NCI-H2196 treated with DMSO at 0.1 percent for 48 hours (cell line): ENCODE measurements at regions not wholly inside any gene's neighbourhood (a gene's known extent, or its start where the extent isn't known, plus 50 kb on each side); places are given as distances from the start of the nearest gene placed in this dataset.

Source experiments
- DNase-seq: peaks from one replicate; lab custom pipeline; 2025; ENCODE audit not compliant: unreplicated experiment; lab: John Stamatoyannopoulos, UW

DNA sequence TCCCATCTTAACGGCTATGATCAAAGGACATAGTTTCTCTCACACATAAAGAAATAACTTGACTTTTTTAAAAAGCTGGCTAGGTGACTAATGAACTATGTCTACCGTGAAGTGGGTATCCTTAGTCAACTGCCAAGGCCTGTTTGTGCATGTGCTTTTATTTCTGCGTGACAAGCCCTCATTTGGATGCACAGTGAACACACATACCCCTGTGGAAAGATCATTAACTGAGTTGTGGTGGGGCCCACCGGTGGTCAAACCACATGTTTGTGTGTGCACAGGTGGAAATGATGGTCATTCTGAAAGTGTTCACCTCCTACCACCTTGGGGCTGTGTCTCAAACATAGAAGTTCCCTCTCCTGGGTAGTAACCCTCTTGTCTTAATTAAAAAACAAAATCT is 256.1 kb upstream of the SALL1 start:
- DNase-seq: no peak

DNA sequence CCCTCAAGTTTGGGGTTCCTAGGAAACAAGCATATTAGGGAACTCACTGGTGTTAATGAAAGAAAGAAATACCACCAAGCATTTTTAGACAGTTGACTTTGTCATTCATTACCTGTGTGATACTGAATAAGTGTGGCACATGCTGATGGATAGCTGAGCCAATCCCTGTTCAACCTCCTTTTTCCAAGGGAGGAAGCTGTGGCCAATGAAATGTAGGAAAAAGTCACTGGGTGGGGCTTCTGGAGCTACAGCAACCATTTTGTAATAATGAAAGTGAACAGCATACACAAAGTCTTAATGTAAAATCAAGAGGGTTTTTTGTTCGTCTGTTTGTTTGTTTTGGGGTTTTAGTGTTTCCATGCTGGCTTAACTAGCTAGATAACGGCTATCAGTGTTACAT is 254.3 kb upstream of the SALL1 start:
- DNase-seq: no peak

DNA sequence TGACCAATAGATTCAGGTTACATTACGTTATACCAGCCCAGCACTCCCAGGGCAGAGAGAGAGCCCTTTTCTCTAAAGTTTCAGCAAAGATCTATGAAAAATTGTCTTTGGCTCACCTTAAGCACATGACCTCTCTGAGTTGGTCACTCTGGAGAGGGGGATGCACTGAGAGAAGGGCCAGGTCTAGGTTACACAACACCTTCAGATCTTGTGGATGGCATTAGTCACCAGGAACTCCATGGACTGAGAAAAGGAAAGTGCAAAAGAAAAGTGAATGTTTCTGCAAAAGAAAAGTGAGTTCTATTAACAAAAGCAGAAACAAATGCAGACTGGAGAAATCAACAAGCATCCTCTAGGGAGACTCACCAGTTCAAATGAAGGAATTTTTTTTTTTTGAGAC is 253.3 kb upstream of the SALL1 start:
- no peak for DNase-seq

DNA sequence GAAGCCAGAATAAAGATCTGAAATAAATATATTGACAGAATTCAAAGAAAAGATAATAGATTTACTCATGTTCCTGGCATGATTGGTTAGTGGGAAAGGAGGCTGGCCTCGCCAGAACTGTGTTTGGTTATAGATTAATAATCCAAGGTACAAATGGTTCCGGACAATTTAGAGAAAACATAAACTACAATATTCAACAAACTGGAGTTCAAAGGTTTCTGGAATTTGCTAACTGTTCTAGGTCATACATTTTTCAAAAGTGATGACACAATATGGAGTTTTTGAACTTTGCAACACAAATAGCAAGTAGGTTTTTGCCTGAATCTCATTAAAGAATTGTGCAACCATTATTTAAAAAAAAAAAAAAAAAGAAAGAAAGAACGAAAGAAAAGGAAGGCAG is 251.7 kb upstream of the SALL1 start:
- no peak for DNase-seq

DNA sequence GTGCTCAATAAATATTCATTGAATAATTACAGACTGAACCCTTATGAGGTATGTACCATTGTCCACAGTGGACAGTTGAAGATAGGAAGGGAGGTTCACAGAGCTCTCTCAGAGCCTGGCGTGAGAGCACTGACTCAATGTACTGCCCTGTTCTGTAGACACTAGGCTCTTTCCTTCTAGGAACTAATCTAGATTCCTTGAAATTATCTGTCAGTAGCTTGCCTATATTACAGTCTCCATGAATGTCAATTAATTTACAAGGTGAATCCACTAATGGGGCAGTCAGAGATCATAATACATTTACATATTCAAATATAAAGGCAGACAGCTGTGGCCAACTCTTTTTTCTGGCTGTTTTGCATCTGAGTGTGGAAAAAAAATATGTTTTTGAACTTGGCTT is 251.2 kb upstream of the SALL1 start:
- DNase-seq: no peak

DNA sequence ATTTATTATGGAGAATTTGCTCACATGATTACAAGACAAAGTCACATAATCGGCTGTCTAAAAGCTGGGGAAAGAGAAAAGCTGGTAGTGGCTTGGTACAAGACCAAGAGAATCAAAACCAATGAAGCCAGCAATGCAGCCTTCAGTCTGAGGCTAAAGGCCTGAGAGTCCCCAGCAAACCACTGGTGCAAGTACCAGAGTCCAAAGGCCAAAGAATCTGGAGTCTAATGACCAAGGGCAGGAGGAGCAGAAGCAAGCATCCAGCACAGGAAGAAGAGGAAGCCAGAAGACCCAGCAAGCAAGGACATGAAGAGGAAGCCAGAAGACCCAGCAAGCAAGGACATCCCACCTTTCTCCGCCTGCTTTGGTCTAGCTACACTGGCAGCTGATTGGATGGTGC is 250.6 kb upstream of the SALL1 start:
- no peak for DNase-seq

DNA sequence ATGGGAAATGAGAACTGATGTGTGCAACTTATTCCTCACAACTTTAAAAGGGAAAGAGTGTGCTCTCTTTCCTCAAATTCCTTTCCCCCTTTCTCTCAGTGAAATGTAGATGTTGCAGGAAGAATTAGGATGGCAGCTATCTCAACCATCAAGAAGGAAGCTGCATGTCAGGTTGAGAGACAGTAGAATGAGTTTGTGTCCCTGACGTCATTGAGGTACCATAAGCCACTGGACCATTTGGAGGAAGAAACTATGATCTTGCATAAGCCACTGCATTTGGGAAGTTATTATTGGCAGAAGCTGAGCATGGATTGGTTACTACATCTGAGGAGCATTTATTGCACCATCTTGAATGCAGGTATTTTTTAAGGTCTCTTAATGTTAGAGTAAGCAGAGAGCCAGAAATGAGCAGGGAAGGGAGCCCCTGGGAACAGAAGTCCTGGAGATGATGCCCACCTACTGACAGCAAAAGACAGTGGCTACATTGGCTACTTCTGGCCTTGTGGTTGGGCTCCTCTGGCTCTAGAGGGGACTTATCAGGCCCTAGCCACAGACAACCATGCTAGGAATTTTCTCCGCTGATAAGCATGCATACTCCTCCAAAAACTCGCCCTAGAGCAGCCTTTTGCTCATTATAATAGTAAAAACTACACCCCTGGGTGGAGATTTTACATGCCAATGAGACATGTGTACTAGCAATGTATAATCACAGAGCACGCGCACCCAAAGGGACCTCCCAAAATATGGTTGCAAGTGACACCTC is 249.0 kb upstream of the SALL1 start:
- no peak for DNase-seq

DNA sequence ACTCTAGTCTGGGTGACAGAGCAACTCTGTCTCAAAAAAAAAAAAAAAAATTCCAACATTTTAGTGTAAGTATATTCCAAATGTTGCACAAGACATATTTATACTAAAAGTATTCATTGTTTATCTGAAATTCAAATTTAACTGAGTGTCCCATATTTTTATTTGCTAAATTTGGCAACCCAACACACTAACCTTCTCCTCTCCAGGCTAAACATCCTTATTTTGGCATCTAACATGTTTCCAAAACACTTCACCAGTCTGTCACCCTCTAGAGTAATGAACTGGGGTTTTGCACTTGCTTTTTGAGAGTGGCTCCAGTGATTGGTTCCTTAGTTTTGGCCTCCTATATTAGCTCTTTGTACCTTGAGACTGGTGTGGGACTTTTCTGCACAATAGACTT is 243.4 kb upstream of the SALL1 start:
- DNase-seq: no peak

DNA sequence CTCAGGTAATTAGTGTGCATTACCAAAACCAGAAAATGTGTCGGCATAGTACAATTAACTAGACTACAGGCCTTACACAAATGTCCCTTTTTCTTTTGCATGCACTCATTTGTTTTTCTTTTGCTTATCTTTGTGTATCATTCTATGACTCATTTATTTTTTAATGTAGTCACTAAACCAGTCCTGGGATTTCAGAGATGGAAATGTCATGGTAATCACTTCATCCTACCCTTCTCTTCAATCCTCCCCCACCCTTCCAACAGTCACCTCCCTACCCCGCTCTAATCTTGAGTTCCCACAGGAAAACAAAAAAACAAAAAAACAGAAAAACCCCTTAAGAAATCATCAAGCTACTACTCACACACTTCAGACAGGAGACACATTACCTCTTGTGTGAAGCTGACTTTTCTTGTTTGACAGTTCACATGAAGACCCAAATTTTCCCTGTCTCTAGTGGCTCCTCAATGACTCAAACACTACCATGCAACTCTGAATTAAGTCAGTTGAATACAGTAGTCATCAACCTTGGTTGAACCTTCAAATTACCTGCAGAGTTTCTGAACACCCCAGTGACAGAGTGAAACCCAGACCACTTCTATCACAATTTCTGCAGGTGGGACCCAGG is 242.4 kb upstream of the SALL1 start:
- DNase-seq: no peak

DNA sequence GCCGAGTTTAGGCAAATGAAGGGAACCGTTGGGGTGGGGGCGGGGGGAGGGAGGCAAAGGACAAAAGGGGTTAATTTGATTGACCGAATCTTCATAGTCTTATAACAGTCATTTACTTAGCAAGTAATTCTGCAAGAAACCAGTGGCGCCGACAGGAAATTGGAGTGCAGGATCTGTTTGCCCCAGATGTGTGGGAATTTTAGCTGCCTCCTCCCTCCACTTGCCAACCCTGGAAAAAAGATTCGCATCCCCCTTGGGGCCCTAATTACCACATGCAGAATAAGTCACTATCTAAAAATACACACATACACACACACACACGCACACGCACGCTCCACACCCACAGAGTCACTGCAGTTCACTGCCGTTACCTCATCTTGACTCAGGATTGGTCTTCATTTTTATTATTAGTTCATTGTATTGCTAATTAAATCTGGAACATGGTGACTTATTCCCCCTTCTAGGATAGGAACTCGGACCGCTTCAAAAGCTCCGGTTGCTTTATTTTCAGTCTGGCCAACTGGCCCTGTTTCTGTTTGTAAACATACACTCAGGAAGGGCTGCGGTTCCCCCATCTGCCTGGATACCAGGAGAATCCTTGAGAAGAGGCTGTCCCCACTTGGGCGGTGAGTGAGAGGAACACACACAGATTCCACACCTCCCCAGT is 241.6 kb upstream of the SALL1 start:
- DNase-seq: no peak

DNA sequence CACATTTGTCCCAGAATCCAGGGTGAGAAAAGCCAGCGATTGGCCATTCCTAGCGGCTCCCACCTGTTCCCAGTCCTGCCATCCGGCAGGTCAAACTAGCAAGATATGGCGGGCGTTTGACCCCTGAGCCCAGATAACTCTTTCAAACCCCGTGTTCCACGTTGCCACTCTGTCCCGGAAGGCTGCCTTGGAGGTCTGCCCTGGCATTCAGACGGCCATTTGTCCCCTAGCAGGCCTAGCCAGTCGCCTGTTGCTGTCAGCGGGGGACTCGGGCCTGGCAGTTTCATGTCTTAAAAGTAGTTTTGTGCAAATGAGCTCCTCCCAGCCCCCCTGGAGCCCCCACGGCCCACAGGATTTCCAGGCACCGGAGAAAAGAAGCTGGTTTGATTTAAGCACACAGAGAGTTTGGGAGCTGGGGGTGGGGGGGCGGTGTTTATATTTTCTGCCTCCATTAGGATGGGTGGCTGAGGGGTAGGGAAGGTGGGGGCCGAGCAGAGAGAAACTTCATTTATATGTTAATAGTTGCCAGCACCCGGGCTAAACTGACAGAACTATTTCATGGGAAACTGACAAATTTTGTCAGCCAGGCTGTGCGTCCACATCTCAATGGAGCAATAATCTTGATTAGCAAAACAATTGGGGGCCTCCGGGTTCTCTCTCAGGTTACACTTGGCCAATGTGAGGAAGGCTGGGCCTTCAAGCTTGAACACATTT is 240.9 kb upstream of the SALL1 start:
- DNase-seq: no peak

DNA sequence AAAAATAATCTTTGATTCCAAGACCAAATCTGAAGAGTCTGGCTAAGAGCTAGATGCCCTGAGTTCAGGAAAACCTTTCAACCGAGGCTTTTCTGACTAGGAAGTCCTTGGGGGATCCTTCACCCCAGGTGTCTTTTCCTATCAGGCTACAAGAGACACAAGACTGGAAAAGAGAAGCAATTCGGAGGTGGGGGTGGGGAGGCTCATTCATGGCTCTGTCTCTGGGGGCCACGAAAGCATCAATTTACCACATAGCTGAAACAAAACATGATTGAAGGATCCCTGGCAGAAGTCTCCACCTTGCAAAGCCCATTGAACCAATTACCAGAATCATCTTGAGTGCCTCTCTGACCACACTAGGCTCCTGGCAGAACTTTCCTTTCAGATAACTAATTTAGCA is 239.8 kb upstream of the SALL1 start:
- no peak for DNase-seq

DNA sequence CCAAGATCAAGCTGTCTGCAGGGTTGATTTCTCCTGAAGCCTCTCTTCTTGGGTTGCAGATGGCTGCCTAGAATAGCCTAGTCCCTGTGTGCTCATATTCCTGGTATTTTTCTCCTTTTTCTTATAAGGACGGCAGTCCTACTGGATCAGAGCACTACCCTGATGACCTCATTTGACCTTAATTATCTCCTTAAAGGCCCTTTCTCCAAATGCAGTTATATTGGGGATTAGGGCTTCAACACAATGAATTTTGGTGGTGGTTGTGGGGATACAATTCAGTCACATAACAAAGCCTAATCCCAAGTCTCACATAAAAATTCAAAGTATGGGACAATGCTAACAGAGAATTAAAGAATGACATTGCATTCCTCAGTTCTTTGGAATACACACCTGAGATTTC is 238.8 kb upstream of the SALL1 start:
- no peak for DNase-seq

DNA sequence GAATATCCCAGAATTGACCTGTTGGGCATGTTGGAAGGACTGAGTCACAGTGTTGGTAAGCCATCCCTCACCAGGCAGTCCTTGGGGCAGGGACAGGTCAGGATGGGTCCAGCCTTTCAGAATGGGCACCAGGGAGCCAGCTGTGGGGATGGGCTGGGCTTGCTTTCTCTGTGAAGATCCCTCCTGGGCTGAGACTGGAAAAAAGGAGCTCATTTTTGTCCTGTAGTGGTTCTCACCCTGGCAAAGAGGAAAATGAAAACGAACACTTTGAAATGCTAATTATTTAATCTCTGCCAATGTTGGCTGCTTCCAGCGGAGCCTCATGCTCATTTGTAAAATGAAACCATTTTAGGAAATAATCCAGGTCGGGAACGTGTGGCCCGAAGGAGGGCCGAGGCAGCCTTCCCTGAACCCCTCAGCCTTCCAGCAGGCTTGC is 237.5 kb upstream of the SALL1 start:
- no peak for DNase-seq

DNA sequence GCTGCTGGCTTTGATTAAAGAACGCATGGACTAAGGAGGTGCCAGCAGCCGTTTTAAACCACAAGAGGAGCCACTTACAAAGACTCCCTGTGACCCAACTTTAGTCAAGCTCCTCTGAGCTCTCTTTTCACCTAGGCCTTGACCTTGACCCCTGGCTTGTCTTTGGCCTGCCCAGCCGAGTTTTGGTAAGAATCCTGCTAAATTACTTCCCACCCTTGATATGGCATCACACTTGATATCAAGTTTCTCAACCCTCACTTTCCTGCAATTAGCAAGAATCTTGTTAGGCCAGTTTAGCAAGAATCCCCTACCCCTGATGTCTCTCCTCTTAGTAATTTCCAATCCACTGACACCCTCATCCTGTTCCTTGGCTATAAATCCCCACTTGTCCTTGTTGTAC is 232.8 kb upstream of the SALL1 start:
- no peak for DNase-seq

DNA sequence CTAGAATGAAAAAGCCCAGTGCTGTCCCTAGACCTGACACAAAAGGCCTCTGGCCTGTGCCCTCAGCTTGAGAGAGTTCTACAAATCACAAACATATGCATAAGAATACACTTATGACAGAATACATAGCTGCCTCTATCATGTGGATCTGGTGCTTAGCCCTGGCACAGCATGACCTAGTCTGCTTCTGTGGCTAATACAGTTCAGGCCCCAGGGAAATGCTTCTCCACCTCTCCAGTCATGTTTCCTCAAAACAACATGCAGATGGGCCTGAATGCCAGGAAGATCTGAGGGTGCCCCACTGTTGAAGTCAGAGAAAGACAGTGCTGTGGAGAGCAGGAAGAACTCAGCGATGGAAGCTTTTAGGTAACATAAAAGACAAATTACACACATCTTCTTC is 231.9 kb upstream of the SALL1 start:
- no peak for DNase-seq

DNA sequence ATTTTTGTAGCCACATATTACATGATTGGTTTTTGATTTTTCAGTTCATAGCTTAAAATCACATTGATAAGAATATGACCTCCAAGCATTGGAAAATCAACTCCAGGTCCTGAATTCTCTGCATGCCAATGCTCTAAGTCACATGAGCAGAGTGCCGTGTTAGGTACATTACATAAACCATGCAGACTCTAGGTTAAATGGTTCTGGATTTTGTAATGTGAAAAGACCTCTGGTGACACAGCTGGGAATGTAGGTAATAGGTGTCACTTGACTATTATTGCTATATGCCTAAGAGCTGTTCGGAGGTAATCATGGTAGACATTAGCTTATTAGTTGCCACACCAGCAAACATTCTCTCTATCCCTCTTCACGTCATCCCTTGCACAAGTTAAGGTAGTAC is 231.1 kb upstream of the SALL1 start:
- DNase-seq: no peak

DNA sequence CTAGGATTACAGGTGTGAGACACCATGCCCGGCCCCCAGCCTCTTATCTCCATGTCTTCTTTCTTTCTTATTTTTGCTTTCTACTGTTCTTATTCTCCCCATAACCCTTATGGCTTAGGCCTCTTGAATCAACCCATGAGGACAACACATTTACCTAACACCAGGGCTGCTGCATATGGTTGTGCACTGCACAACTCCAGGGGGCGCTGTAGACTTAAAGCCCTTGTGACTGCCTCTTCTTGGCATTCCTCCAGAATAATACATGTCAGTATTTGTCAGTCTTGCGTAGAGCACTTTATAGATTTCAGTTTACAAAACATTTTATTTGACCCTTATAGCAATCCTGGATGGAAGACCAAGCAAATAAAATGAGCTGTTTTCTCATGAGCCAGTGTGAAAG is 225.0 kb upstream of the SALL1 start:
- no peak for DNase-seq

DNA sequence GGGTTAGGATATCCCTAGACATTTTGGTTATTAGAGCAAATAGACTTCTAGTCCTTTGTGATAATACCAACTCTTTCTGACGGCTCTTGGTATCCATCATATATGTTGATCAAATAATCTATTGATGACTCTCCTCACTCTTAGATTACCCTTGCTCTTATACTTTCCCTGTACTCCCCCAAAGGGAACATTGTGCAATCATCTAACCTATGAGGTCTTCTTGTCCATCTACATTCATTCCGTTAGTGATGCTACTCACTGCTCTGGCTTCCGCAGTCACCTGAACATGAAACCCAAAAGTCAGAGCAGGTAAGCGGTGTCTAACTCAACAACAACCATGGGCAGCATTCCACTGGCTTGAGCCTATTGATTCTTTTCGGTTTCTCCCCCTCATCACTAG is 223.7 kb upstream of the SALL1 start:
- no peak for DNase-seq

DNA sequence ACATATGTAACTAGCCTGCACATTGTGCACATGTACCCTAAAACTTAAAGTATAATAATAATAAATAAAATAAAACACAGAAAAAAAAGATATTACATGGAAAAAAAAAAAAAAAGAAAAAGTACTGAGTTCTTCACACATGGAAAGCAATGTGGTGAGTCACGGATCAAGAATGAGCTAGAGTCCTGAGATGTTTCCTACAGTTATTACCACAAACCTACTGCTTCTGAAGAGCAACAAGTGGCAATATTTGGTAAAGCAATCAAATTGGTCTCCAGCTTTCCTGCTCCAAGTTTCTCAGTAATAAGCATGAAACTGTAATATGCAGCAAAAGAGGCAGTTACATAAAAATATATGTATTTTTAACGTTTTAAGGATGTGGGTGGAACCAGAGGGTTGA is 223.3 kb upstream of the SALL1 start:
- DNase-seq: no peak

DNA sequence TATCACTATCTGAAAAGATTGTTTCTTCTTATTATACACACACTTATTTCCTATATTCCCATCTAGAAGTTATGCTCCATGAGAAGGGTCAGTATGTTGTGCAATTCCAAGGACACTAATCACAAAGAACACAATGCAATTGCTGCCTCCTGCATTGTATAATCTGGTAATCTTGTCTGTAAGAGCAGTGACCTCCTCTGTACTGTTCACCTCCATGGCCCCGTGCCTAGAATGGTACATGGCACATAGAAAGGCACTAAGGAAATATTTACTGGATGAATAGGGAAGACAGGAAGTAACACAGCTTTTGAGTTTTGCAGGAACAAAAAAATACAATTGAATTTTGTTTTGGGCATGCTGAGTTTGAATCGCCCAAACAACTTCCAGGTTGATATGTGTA is 214.6 kb upstream of the SALL1 start:
- DNase-seq: no peak
